ENCODE measurements at regions not wholly inside any gene's neighbourhood (a gene's known extent, or its start where the extent isn't known, plus 50 kb on each side); places are given as distances from the start of the nearest gene placed in this dataset.

GRCh38 chr20:21867811-21868210 is 162.3 kb downstream of the PAX1 start:
- Histone ChIP-seq H3K36me3 (ENCODE audit: control insufficient read depth in 2 of 3, insufficient read depth in 3 of 3, low read length in 3 of 3) (no peaks in the 10 kb centered on the region), H3K27me3 (ENCODE audit: control insufficient read depth, insufficient read depth, low read length) (no peaks in the 10 kb centered on the region), H3K27ac (ENCODE audit: low read depth in 2 of 2, low read length in 2 of 2) (no peak overlapping the region), H3K9ac (ENCODE audit: low read length in 3 of 3) (no peak overlapping the region), H3K4me3 (ENCODE audit: low read length in 3 of 3) (no peak overlapping the region), H3K4me1 (ENCODE audit: control insufficient read depth in 2 of 3, insufficient read depth in 2 of 3, low read depth in 1 of 3, low read length in 3 of 3) (no peaks in the 10 kb centered on the region), H3K9me3 (ENCODE audit: control insufficient read depth in 2 of 3, insufficient read depth in 1 of 3, low read length in 3 of 3) (peaks cover 0 to 2% (median 0%) of the 10 kb centered on the region in 3 donors)
- intact Hi-C loops (cut with DNase I) = no loop called here
- DNase-seq (no peak), FAIRE-seq (no peak)
- TF ChIP-seq CTCF (IDR thresholded peaks at IDR 0.05; ENCODE audit: borderline replicate concordance, extremely low read depth, insufficient read depth) = no peak

- H3K9ac ChIP-seq (ENCODE audit: low read length in 3 of 3) = no peak overlapping the region
- intact Hi-C loops (cut with DNase I) = no loop called here
- DNase-seq = peak in 2 of 5 donors; percentile 34 to 72
- H3K9me3 ChIP-seq (ENCODE audit: control insufficient read depth in 2 of 3, insufficient read depth in 1 of 3, low read length in 3 of 3) = peaks cover 0 to 3% (median 0%) of the 10 kb centered on the region in 3 donors
- FAIRE-seq = no peak
- no peaks in the 10 kb centered on the region for H3K27me3 ChIP-seq (ENCODE audit: control insufficient read depth, insufficient read depth, low read length)
- H3K4me3 ChIP-seq (ENCODE audit: low read length in 3 of 3) = no peak overlapping the region
- no peaks in the 10 kb centered on the region for H3K36me3 ChIP-seq (ENCODE audit: control insufficient read depth in 2 of 3, insufficient read depth in 3 of 3, low read length in 3 of 3)
- H3K27ac ChIP-seq (ENCODE audit: low read depth in 2 of 2, low read length in 2 of 2) = no peak overlapping the region
- TF ChIP-seq CTCF (IDR thresholded peaks at IDR 0.05; ENCODE audit: borderline replicate concordance, extremely low read depth, insufficient read depth) = no peak
- no peaks in the 10 kb centered on the region for H3K4me1 ChIP-seq (ENCODE audit: control insufficient read depth in 2 of 3, insufficient read depth in 2 of 3, low read depth in 1 of 3, low read length in 3 of 3)
These were observed 161.9 kb downstream of the PAX1 start for GRCh38 chr20:21867353-21867752.

- Histone ChIP-seq H3K9ac (ENCODE audit: low read length in 3 of 3) (no peak overlapping the region), H3K4me1 (ENCODE audit: control insufficient read depth in 2 of 3, insufficient read depth in 2 of 3, low read depth in 1 of 3, low read length in 3 of 3) (no peaks in the 10 kb centered on the region), H3K4me3 (ENCODE audit: low read length in 3 of 3) (no peak overlapping the region), H3K9me3 (ENCODE audit: control insufficient read depth in 2 of 3, insufficient read depth in 1 of 3, low read length in 3 of 3) (peaks cover 0 to 3% (median 0%) of the 10 kb centered on the region in 3 donors), H3K36me3 (ENCODE audit: control insufficient read depth in 2 of 3, insufficient read depth in 3 of 3, low read length in 3 of 3) (no peaks in the 10 kb centered on the region), H3K27me3 (ENCODE audit: control insufficient read depth, insufficient read depth, low read length) (no peaks in the 10 kb centered on the region), H3K27ac (ENCODE audit: low read depth in 2 of 2, low read length in 2 of 2) (no peak overlapping the region)
- intact Hi-C loops (cut with DNase I) = no loop called here
- FAIRE-seq = no peak
- DNase-seq = no peak
- TF ChIP-seq CTCF (IDR thresholded peaks at IDR 0.05; ENCODE audit: borderline replicate concordance, extremely low read depth, insufficient read depth) = no peak
These were observed 157.5 kb downstream of the PAX1 start for GRCh38 chr20:21862956-21863355.
